ENCODE measurements at regions not wholly inside any gene's neighbourhood (a gene's known extent, or its start where the extent isn't known, plus 50 kb on each side); places are given as distances from the start of the nearest gene placed in this dataset.

- no peak overlapping the region for H3K27ac Mint-ChIP-seq
- intact Hi-C loops (cut with micrococcal nuclease): no loop called here
- H3K4me1 Mint-ChIP-seq: peaks cover 5% of the 10 kb centered on the region
- no peaks in the 10 kb centered on the region for H3K36me3 Mint-ChIP-seq (ENCODE audit: low read depth)
- no peak overlapping the region for H3K4me3 Mint-ChIP-seq
- H3K27me3 Mint-ChIP-seq: peaks cover 2% of the 10 kb centered on the region
- no peak for DNase-seq
- H3K9me3 Mint-ChIP-seq: no peaks in the 10 kb centered on the region
Measured at GRCh38 chr4:11189756-11190155, 238.9 kb downstream of the HS3ST1 start.

GRCh38 chr4:11183356-11183740 lies 245.3 kb downstream of the HS3ST1 start:
- Mint-ChIP-seq H3K27me3 (no peaks in the 10 kb centered on the region), H3K9me3 (no peaks in the 10 kb centered on the region), H3K4me3 (no peak overlapping the region), H3K4me1 (no peaks in the 10 kb centered on the region), H3K27ac (no peak overlapping the region), H3K36me3 (ENCODE audit: low read depth) (no peaks in the 10 kb centered on the region)
- intact Hi-C loops (cut with micrococcal nuclease): no loop called here
- no peak for DNase-seq

GRCh38 chr4:11182586-11183355 lies 245.9 kb downstream of the HS3ST1 start:
- no peaks in the 10 kb centered on the region for H3K9me3 Mint-ChIP-seq
- no peaks in the 10 kb centered on the region for H3K27me3 Mint-ChIP-seq
- no peaks in the 10 kb centered on the region for H3K36me3 Mint-ChIP-seq (ENCODE audit: low read depth)
- intact Hi-C loops (cut with micrococcal nuclease): no loop called here
- DNase-seq: no peak
- no peak overlapping the region for H3K4me3 Mint-ChIP-seq
- H3K4me1 Mint-ChIP-seq: no peaks in the 10 kb centered on the region
- H3K27ac Mint-ChIP-seq: no peak overlapping the region

GRCh38 chr4:11182031-11182430 lies 246.7 kb downstream of the HS3ST1 start:
- Mint-ChIP-seq H3K4me1 (no peaks in the 10 kb centered on the region), H3K27me3 (no peaks in the 10 kb centered on the region), H3K27ac (no peak overlapping the region), H3K9me3 (no peaks in the 10 kb centered on the region), H3K4me3 (no peak overlapping the region), H3K36me3 (ENCODE audit: low read depth) (no peaks in the 10 kb centered on the region)
- intact Hi-C loops (cut with micrococcal nuclease): no loop called here
- no peak for DNase-seq

GRCh38 chr4:11179796-11180195 lies 248.9 kb downstream of the HS3ST1 start:
- Mint-ChIP-seq H3K9me3 (no peaks in the 10 kb centered on the region), H3K4me1 (no peaks in the 10 kb centered on the region), H3K36me3 (ENCODE audit: low read depth) (no peaks in the 10 kb centered on the region), H3K27ac (no peak overlapping the region), H3K27me3 (no peaks in the 10 kb centered on the region), H3K4me3 (no peak overlapping the region)
- DNase-seq: no peak
- intact Hi-C loops (cut with micrococcal nuclease): no loop called here

- intact Hi-C loops (cut with micrococcal nuclease): no loop called here
- DNase-seq: no peak
- no peaks in the 10 kb centered on the region for H3K27me3 Mint-ChIP-seq
- H3K4me3 Mint-ChIP-seq: no peak overlapping the region
- no peaks in the 10 kb centered on the region for H3K4me1 Mint-ChIP-seq
- H3K9me3 Mint-ChIP-seq: no peaks in the 10 kb centered on the region
- no peak overlapping the region for H3K27ac Mint-ChIP-seq
- H3K36me3 Mint-ChIP-seq (ENCODE audit: low read depth): no peaks in the 10 kb centered on the region
Measured at GRCh38 chr4:11178433-11178832, 250.3 kb downstream of the HS3ST1 start.

- no peaks in the 10 kb centered on the region for H3K9me3 Mint-ChIP-seq
- intact Hi-C loops (cut with micrococcal nuclease): no loop called here
- no peaks in the 10 kb centered on the region for H3K4me1 Mint-ChIP-seq
- H3K4me3 Mint-ChIP-seq: no peak overlapping the region
- no peak for DNase-seq
- no peaks in the 10 kb centered on the region for H3K36me3 Mint-ChIP-seq (ENCODE audit: low read depth)
- H3K27ac Mint-ChIP-seq: no peak overlapping the region
- H3K27me3 Mint-ChIP-seq: no peaks in the 10 kb centered on the region
Measured at GRCh38 chr4:11175374-11175773, 253.3 kb downstream of the HS3ST1 start.

GRCh38 chr4:11166606-11167005 lies 262.1 kb downstream of the HS3ST1 start:
- H3K9me3 Mint-ChIP-seq: no peaks in the 10 kb centered on the region
- H3K36me3 Mint-ChIP-seq (ENCODE audit: low read depth): no peaks in the 10 kb centered on the region
- no peaks in the 10 kb centered on the region for H3K4me1 Mint-ChIP-seq

GRCh38 chr4:11166034-11166433 lies 262.7 kb downstream of the HS3ST1 start:
- Mint-ChIP-seq H3K27ac (no peak overlapping the region), H3K4me3 (no peak overlapping the region), H3K27me3 (no peaks in the 10 kb centered on the region), H3K4me1 (no peaks in the 10 kb centered on the region), H3K36me3 (ENCODE audit: low read depth) (no peaks in the 10 kb centered on the region), H3K9me3 (no peaks in the 10 kb centered on the region)
- intact Hi-C loops (cut with micrococcal nuclease): no loop called here
- DNase-seq: no peak

More at GRCh38 chr4:11166606-11167005, 262.1 kb downstream of the HS3ST1 start:
- no peak for DNase-seq
- intact Hi-C loops (cut with micrococcal nuclease): no loop called here
- Mint-ChIP-seq H3K4me3 (no peak overlapping the region), H3K27ac (no peak overlapping the region), H3K27me3 (no peaks in the 10 kb centered on the region)

GRCh38 chr4:11165052-11165451 lies 263.6 kb downstream of the HS3ST1 start:
- Mint-ChIP-seq H3K9me3 (no peaks in the 10 kb centered on the region), H3K36me3 (ENCODE audit: low read depth) (no peaks in the 10 kb centered on the region), H3K4me1 (no peaks in the 10 kb centered on the region), H3K27ac (no peak overlapping the region), H3K4me3 (no peak overlapping the region), H3K27me3 (no peaks in the 10 kb centered on the region)
- intact Hi-C loops (cut with micrococcal nuclease): no loop called here
- no peak for DNase-seq

- H3K9me3 Mint-ChIP-seq: no peaks in the 10 kb centered on the region
- no peaks in the 10 kb centered on the region for H3K4me1 Mint-ChIP-seq
- H3K4me3 Mint-ChIP-seq: no peak overlapping the region
- no peaks in the 10 kb centered on the region for H3K27me3 Mint-ChIP-seq
- H3K36me3 Mint-ChIP-seq (ENCODE audit: low read depth): no peaks in the 10 kb centered on the region
- H3K27ac Mint-ChIP-seq: no peak overlapping the region
- intact Hi-C loops (cut with micrococcal nuclease): no loop called here
- no peak for DNase-seq
Measured at GRCh38 chr4:11160288-11160687, 268.4 kb downstream of the HS3ST1 start.

GRCh38 chr4:11158971-11159370 lies 269.7 kb downstream of the HS3ST1 start:
- H3K9me3 Mint-ChIP-seq: no peaks in the 10 kb centered on the region
- H3K27me3 Mint-ChIP-seq: peaks cover 2% of the 10 kb centered on the region
- intact Hi-C loops (cut with micrococcal nuclease): no loop called here
- H3K36me3 Mint-ChIP-seq (ENCODE audit: low read depth): no peaks in the 10 kb centered on the region
- no peak for DNase-seq
- no peaks in the 10 kb centered on the region for H3K4me1 Mint-ChIP-seq
- no peak overlapping the region for H3K4me3 Mint-ChIP-seq
- no peak overlapping the region for H3K27ac Mint-ChIP-seq

GRCh38 chr4:11155208-11155867 lies 273.4 kb downstream of the HS3ST1 start:
- H3K4me3 Mint-ChIP-seq: no peak overlapping the region
- no peak overlapping the region for H3K27ac Mint-ChIP-seq
- no peaks in the 10 kb centered on the region for H3K9me3 Mint-ChIP-seq
- intact Hi-C loops (cut with micrococcal nuclease): no loop called here
- no peaks in the 10 kb centered on the region for H3K36me3 Mint-ChIP-seq (ENCODE audit: low read depth)
- DNase-seq: no peak
- H3K4me1 Mint-ChIP-seq: peaks cover 3% of the 10 kb centered on the region
- H3K27me3 Mint-ChIP-seq: peaks cover 2% of the 10 kb centered on the region

- Mint-ChIP-seq H3K4me3 (no peak overlapping the region), H3K27ac (no peak overlapping the region), H3K27me3 (peaks cover 2% of the 10 kb centered on the region), H3K36me3 (ENCODE audit: low read depth) (no peaks in the 10 kb centered on the region), H3K9me3 (no peaks in the 10 kb centered on the region), H3K4me1 (peaks cover 3% of the 10 kb centered on the region)
- DNase-seq: no peak
- intact Hi-C loops (cut with micrococcal nuclease): no loop called here
Measured at GRCh38 chr4:11153171-11153750, 275.4 kb downstream of the HS3ST1 start.

Data from activated CD4-positive, alpha-beta T cell treated with anti-CD3 and anti-CD28 coated beads, Interleukin-2, amount 10 ng/mL, durations not matched to agents 24 days and 14 days (primary cell).